Activated CD8-positive, alpha-beta memory T cell treated with anti-CD3 and anti-CD28 coated beads, Interleukin-2, amount 50 U/mL, for 48 hours (primary cell): ENCODE measurements at regions not wholly inside any gene's neighbourhood (a gene's known extent, or its start where the extent isn't known, plus 50 kb on each side); places are given as distances from the start of the nearest gene placed in this dataset.

Source experiments
- DNase-seq: peaks from one replicate; pipeline ENCODE4 v3.0.0-alpha.2; 2020

DNA sequence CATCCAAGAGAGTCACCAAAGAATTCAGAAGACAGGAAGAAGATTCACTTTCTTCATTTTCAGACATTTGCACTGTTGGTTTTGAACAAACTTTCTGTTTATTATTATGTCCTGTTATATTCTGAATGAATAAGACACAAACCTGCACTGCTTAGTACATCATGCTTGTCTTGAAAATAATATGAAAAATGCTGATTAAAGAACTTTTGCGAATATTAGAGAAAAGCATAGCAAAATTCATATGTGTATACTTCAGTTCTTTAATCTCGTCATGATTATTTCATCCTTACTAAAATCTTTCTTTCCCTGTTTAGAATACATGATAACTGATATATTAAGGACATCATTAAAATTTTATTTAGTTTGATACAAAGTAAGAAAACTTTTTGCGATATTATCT lies 504.1 kb downstream of the POM121L12 start:
- DNase-seq = no peak

DNA sequence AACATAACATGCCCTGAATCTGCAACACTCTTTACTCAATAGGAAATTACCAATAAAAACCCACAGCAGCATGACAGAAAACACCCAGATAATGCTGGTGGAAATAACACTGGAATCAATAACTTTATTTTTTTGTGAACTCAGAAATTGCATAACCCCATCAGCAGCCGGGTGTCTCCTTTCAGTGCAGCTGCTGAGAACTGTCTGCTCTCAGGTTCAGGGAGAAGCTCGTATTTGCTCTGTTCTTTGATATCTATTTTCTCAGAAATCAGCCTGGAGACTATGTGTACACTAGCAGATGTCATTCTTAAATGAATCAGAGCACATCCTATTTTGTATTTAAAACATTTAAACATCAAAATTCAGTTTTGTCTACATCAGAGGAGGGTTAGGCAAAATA lies 506.0 kb downstream of the POM121L12 start:
- no peak for DNase-seq

DNA sequence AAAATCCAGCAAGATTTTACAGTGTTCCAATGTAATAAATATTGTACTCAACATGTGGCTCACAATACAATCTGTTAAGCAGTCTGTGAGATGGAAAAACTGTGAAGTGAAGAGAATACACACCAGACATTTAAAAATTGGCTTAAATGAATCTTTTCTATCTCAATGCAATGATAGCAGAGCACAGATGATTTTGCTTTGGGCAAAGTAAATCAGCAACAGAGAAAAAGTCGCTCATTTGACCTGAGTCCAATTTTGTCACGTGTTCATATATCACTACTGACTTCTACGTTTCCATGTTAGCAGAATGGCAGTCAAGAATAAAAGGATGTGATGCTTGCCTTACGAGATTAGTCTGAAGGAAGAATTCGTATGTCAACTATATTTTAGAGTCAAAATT lies 506.7 kb downstream of the POM121L12 start:
- no peak for DNase-seq
